ENCODE measurements at regions not wholly inside any gene's neighbourhood (a gene's known extent, or its start where the extent isn't known, plus 50 kb on each side); places are given as distances from the start of the nearest gene placed in this dataset.
A peak's percentile ranks its signal among the peaks of the same experiment; 100 is the strongest.
"Not testable (repeated sequence)": the region's sequence is repeated elsewhere in the genome, so short reads cannot be mapped to it uniquely, and the experiment has no call there.

DNA sequence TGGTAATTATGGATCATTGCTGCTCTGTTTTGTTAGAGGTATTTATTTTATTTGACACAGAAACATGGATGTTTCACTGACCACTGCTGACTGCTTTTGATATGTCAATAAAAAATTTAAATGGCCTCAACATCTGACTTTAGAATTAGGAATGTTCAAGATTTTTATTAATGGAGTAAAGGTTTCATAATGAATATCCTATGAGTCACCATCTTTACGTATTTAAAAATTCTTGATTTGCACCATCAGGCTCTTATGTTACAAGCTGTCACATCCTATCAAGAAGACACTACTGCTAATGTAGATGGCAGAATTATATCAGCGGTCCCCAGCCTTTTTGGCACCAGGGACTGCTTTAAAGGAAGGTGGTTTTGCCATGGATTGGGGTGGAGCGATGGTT lies 578.7 kb upstream of the NRP1 start:
- TF ChIP-seq POLR2A (IDR thresholded peaks at IDR 0.05): no peak
- TF ChIP-seq, protein P1, sequence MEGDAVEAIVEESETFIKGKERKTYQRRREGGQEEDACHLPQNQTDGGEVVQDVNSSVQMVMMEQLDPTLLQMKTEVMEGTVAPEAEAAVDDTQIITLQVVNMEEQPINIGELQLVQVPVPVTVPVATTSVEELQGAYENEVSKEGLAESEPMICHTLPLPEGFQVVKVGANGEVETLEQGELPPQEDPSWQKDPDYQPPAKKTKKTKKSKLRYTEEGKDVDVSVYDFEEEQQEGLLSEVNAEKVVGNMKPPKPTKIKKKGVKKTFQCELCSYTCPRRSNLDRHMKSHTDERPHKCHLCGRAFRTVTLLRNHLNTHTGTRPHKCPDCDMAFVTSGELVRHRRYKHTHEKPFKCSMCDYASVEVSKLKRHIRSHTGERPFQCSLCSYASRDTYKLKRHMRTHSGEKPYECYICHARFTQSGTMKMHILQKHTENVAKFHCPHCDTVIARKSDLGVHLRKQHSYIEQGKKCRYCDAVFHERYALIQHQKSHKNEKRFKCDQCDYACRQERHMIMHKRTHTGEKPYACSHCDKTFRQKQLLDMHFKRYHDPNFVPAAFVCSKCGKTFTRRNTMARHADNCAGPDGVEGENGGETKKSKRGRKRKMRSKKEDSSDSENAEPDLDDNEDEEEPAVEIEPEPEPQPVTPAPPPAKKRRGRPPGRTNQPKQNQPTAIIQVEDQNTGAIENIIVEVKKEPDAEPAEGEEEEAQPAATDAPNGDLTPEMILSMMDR (IDR thresholded peaks at IDR 0.05): no peak
- WGBS, 4 donors: 82 to 90% (median 85%) methylated on average over 3 of the region's 3 CpGs
- DNase-seq: no peak
- Histone ChIP-seq H3K4me3 (no peak overlapping the region), H3K36me3 (replicated peaks in 1 of 2) (no peaks in the 10 kb centered on the region), H3K27me3 (peaks cover 6% of the 10 kb centered on the region), H3K27ac (no peak overlapping the region), H3K9me3 (replicated peaks in 1 of 3) (no peaks in the 10 kb centered on the region), H3K4me1 (replicated peaks in 1 of 2) (no peaks in the 10 kb centered on the region)
- intact Hi-C loops (cut with DNase I): no loop called here

DNA sequence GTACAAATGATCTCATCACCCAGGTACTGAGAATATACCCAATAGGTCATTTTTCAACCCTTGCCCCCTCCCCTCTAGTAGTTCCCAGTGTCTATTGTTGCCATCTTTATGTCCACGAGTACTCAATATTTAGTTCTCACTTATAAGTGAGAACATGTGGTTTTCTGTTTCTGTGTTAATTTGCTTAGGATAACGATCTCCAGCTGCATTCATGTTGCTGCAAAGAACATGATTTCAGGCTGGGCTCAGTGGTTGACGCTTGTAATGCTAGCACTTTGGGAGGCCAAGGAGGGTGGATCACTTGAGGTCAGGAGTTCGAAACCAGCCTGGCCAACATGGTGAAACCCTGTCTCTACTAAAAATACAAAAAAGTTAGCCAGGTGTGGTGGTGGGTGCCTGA lies 575.0 kb upstream of the NRP1 start:
- whole genome bisulfite sequencing, 4 donors: 86 to 88% (median 87%) methylated on average over 4 of the region's 4 CpGs
- intact Hi-C loops (cut with DNase I); H3K27me3 ChIP-seq; H3K4me1 ChIP-seq (replicated peaks in 1 of 2); H3K36me3 ChIP-seq (replicated peaks in 1 of 2); H3K9me3 ChIP-seq (replicated peaks in 1 of 3); H3K4me3 ChIP-seq; H3K27ac ChIP-seq; DNase-seq: not testable (repeated sequence)

DNA sequence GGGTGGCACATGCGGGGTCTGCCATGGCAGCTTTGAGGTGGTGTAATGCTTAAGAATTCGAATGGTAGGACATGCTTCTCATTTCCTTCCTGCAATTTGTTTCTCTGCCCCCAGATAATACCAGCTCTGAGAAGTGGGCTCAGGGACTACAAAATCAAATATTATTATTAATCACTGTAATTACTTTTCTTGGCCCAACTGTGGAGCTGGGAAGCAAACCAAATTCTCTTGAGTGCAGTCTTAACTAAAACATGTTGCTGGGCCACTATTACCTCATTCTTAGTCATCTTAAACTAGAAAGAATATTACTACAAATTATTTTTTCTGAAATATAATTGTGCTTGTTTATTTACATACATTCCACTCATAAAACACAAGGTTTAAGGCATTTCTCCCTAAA lies 566.7 kb upstream of the NRP1 start:
- 69 to 82% (median 75%) methylated on average over 2 of the region's 2 CpGs for WGBS, 4 donors

DNA sequence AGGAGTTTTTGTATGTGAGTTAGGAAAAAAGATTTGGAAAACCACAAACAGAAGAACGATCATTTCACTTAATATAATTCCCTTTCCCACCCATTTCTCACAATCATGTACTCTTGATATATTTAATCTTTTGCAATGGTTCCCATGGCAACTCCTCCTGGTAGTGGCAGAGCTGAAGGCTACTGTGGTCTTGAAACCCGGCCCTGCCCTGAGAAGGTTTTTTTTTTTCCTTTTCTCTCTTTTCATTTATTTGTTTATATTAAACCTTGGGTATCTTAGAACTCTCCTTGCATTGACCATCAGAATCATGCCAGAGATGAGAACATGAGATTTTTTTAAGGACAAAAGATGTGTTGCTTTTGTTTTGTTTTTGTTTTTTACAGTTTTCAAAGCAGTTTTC lies 566.1 kb upstream of the NRP1 start:
- 29 to 42% (median 35%) methylated on average over 2 of the region's 2 CpGs for WGBS, 4 donors
- Histone ChIP-seq H3K9me3 (replicated peaks in 1 of 3) (no peaks in the 10 kb centered on the region), H3K27ac (no peak overlapping the region), H3K4me3 (no peak overlapping the region), H3K27me3 (no peaks in the 10 kb centered on the region), H3K4me1 (replicated peaks in 1 of 2) (peaks cover 0 to 12% of the 10 kb centered on the region in 2 donors), H3K36me3 (replicated peaks in 1 of 2) (no peaks in the 10 kb centered on the region)
- no peak for DNase-seq
- intact Hi-C loops (cut with DNase I): no loop called here
- TF ChIP-seq, protein P1 (IDR thresholded peaks at IDR 0.05): no peak
- TF ChIP-seq POLR2A (IDR thresholded peaks at IDR 0.05): no peak

More for the DNA sequence above, 566.7 kb upstream of the NRP1 start:
- Histone ChIP-seq H3K27ac (peak overlapping the region in 1 of 5 donors; percentile 56), H3K4me3 (no peak overlapping the region), H3K4me1 (replicated peaks in 1 of 2) (peaks cover 0 to 12% of the 10 kb centered on the region in 2 donors), H3K36me3 (replicated peaks in 1 of 2) (no peaks in the 10 kb centered on the region), H3K9me3 (replicated peaks in 1 of 3) (no peaks in the 10 kb centered on the region), H3K27me3 (no peaks in the 10 kb centered on the region)
- intact Hi-C loops (cut with DNase I): no loop called here
- DNase-seq: peak in 2 of 7 donors; percentile 12 to 24
- TF ChIP-seq POLR2A (IDR thresholded peaks at IDR 0.05): no peak
- TF ChIP-seq, protein P1 (IDR thresholded peaks at IDR 0.05): no peak

Data from adrenal gland (tissue), 9 donors.